Activated T-helper 2 cell treated with anti-CD3 and anti-CD28 coated beads, Interferon-gamma antibody, Interleukin-2, Interleukin-4, amounts not matched to agents 10 μg/mL and 5 μg/mL and 100 μg/mL, durations not matched to agents 14 hours and 24 hours and 36 hours (primary cell): ENCODE measurements at regions not wholly inside any gene's neighbourhood (a gene's known extent, or its start where the extent isn't known, plus 50 kb on each side); places are given as distances from the start of the nearest gene placed in this dataset.

Source experiments
- DNase-seq: peaks from one replicate; pipeline ENCODE4 v3.0.0; 2021; ENCODE audit warnings: low spot score
- H3K27ac Mint-ChIP-seq: one replicate; pipeline ENCODE4 v1.8.0; 2021; ENCODE audit warnings: mixed read lengths
- H3K27me3 Mint-ChIP-seq: one replicate; pipeline ENCODE4 v1.8.0; 2021; ENCODE audit warnings: low read depth, mixed read lengths
- H3K36me3 Mint-ChIP-seq: one replicate; pipeline ENCODE4 v1.8.0; 2021; ENCODE audit warnings: low read depth, mixed read lengths
- H3K4me1 Mint-ChIP-seq: one replicate; pipeline ENCODE4 v1.8.0; 2021; ENCODE audit warnings: low read depth, mixed read lengths
- H3K4me3 Mint-ChIP-seq: one replicate; pipeline ENCODE4 v1.8.0; 2021; ENCODE audit warnings: low read depth, mild to moderate bottlenecking, moderate library complexity, mixed read lengths
- H3K9me3 Mint-ChIP-seq: one replicate; pipeline ENCODE4 v1.8.0; 2021; ENCODE audit warnings: mixed read lengths
- intact Hi-C: fragments of 100-400 bp; cut with micrococcal nuclease; formaldehyde crosslinking; loops from one replicate; pipeline ENCODE4 v1.15.1; 2023

- no peak overlapping the region for H3K4me3 Mint-ChIP-seq
- H3K9me3 Mint-ChIP-seq = no peaks in the 10 kb centered on the region
- DNase-seq = no peak
- intact Hi-C loops = loop anchor here (1.0 to 10.0 kb wide), 8 partner anchors 19 to 628 kb away; no protein-coding TSS in a partner anchor
- H3K27ac Mint-ChIP-seq = peak overlapping the region; percentile 49
- peaks cover 4% of the 10 kb centered on the region for H3K27me3 Mint-ChIP-seq
- H3K36me3 Mint-ChIP-seq = no peaks in the 10 kb centered on the region
- peaks cover 46% of the 10 kb centered on the region for H3K4me1 Mint-ChIP-seq
These were observed 381.6 kb downstream of the EFNA5 start for GRCh38 chr5:107289030-107289714.

GRCh38 chr5:107286447-107287098 lies 384.2 kb downstream of the EFNA5 start:
- intact Hi-C loops = loop anchor here (5.0 to 10.0 kb wide), 3 partner anchors 139 to 631 kb away; no protein-coding TSS in a partner anchor
- Mint-ChIP-seq H3K27ac (no peak overlapping the region), H3K27me3 (peaks cover 15% of the 10 kb centered on the region), H3K4me1 (peaks cover 42% of the 10 kb centered on the region), H3K9me3 (no peaks in the 10 kb centered on the region), H3K4me3 (no peak overlapping the region), H3K36me3 (no peaks in the 10 kb centered on the region)
- no peak for DNase-seq

- H3K27ac Mint-ChIP-seq = no peak overlapping the region
- H3K4me3 Mint-ChIP-seq = no peak overlapping the region
- H3K27me3 Mint-ChIP-seq = peaks cover 18% of the 10 kb centered on the region
- no peaks in the 10 kb centered on the region for H3K36me3 Mint-ChIP-seq
- intact Hi-C loops = loop anchor here (1.0 to 10.0 kb wide), 4 partner anchors 23 to 632 kb away; no protein-coding TSS in a partner anchor
- no peaks in the 10 kb centered on the region for H3K9me3 Mint-ChIP-seq
- peaks cover 42% of the 10 kb centered on the region for H3K4me1 Mint-ChIP-seq
- no peak for DNase-seq
These were observed 385.0 kb downstream of the EFNA5 start for GRCh38 chr5:107285772-107286171.

DNA sequence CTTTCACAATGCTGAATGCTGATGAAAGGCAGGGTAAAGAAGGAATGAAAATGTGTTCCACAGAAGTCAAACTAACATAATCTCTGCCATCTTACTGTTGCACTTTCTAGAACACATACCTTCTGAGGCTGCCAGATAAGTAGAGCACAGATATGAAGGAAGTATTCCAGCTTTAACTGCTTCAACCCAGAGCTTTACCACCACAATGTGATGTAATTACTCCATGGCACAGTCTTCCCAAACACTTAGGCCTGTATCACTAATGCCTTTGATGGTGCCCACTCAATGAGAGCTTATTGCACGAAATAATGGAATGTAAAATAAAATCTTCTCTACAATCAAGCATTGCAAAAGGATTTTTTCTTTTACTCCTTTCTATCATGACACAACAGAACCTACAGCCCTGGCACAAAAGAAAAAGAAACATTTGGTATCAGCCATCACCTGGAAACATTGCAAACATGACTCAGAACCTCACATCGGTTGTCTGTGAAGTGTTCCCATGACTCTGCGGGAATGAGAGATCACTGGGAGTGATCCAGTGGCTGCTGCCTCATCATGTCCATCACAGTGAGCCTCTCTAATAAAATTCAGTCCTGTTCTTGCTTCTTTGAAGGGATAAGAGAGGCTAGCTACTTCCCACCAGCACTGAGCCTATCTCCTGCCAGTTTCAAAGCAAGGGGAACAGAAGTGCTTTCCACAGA lies 385.8 kb downstream of the EFNA5 start:
- Mint-ChIP-seq H3K36me3 (no peaks in the 10 kb centered on the region), H3K9me3 (no peaks in the 10 kb centered on the region), H3K4me1 (peaks cover 38% of the 10 kb centered on the region), H3K27ac (no peak overlapping the region), H3K27me3 (peaks cover 19% of the 10 kb centered on the region), H3K4me3 (no peak overlapping the region)
- intact Hi-C loops = loop anchor here (1.0 to 10.0 kb wide), 4 partner anchors 23 to 632 kb away; no protein-coding TSS in a partner anchor
- DNase-seq = no peak

DNA sequence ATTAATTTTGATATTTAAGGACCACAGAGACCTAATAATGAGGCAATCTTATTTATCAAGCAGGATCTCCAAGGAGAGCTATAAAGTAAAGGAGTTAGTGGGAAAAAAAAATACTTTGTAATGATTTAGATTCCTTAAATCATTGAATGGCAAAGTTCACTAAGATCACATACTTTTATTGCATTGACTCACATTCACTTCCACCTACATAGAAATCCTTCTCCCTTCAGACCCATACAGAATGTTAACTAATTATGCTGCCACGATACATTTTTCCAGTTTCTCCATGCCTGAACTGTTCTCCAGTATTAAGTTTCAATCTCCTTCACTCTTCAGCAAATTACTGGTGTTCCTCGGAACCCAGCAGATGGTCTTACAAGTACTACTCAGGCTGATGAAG lies 388.7 kb downstream of the EFNA5 start:
- Mint-ChIP-seq H3K36me3 (no peaks in the 10 kb centered on the region), H3K27ac (no peak overlapping the region)

DNA sequence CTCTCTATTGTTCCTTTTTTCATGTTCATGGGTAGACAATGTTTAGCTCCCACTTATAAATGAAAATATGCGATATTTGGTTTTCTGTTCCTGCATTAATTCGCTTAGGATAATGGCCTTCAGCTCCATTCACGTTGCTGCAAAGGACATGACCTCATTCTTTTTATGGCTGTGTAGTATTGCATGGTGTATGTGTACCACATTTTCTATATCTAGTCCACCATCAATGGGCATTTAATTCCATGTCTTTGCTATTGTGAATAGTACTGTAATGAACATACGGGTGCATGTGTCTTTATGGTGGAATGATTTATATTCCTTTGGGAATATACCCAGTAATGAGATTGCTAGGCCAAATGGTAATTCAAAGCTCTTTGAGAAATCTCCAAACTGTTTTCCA lies 392.0 kb downstream of the EFNA5 start:
- Mint-ChIP-seq H3K4me1 (no peaks in the 10 kb centered on the region), H3K27me3 (peaks cover 29% of the 10 kb centered on the region), H3K36me3 (no peaks in the 10 kb centered on the region), H3K9me3 (no peaks in the 10 kb centered on the region), H3K27ac (no peak overlapping the region), H3K4me3 (no peak overlapping the region)
- DNase-seq = no peak
- intact Hi-C loops = no loop called here

More for the DNA sequence above, 388.7 kb downstream of the EFNA5 start:
- Mint-ChIP-seq H3K27me3 (peaks cover 27% of the 10 kb centered on the region), H3K4me3 (no peak overlapping the region), H3K9me3 (no peaks in the 10 kb centered on the region), H3K4me1 (peaks cover 16% of the 10 kb centered on the region)
- DNase-seq = no peak
- intact Hi-C loops = loop anchor here (10.0 kb wide), 1 partner anchor 293 kb away; no protein-coding TSS in a partner anchor

DNA sequence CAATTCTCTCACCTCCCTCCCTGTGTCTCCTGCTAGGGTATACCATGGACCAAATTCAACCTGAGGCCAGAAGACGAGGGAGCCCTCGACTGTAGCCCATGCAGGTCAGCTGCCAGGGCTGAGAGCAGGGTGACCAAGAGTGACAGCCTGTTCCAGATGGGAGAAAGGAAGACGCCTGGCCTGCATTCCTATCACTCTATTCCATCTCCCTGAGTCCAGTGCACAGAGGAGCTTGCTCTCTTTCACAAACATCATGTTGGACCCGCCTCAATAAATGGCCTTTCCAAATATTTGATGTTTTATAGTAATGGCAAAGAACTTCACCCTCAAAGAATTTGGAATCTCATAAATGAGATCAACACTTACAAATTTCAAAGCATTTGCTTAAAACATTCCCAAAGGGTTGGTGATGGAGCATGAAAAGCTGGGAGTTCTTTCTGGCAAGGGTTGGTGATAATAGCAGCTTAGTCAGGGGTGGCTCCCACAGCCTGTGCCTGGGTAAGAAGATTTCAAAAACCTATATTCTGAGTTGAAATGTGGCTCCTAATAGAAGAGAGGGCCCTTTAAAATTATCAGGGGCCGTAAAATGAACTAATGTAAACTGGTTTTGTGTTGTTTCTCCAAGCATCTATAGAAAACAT lies 393.1 kb downstream of the EFNA5 start:
- Mint-ChIP-seq H3K36me3 (no peaks in the 10 kb centered on the region), H3K27me3 (peaks cover 26% of the 10 kb centered on the region), H3K4me1 (no peaks in the 10 kb centered on the region), H3K9me3 (no peaks in the 10 kb centered on the region), H3K27ac (no peak overlapping the region), H3K4me3 (no peak overlapping the region)
- no peak for DNase-seq
- intact Hi-C loops = no loop called here

GRCh38 chr5:107275333-107275732 lies 395.4 kb downstream of the EFNA5 start:
- Mint-ChIP-seq H3K4me1 (no peaks in the 10 kb centered on the region), H3K27me3 (peaks cover 23% of the 10 kb centered on the region), H3K36me3 (no peaks in the 10 kb centered on the region), H3K27ac (no peak overlapping the region), H3K4me3 (no peak overlapping the region), H3K9me3 (no peaks in the 10 kb centered on the region)
- intact Hi-C loops = no loop called here
- DNase-seq = no peak

GRCh38 chr5:107274571-107274970 lies 396.2 kb downstream of the EFNA5 start:
- H3K36me3 Mint-ChIP-seq = no peaks in the 10 kb centered on the region
- H3K4me3 Mint-ChIP-seq = no peak overlapping the region
- DNase-seq = no peak
- H3K9me3 Mint-ChIP-seq = no peaks in the 10 kb centered on the region
- no peaks in the 10 kb centered on the region for H3K4me1 Mint-ChIP-seq
- no peak overlapping the region for H3K27ac Mint-ChIP-seq
- peaks cover 20% of the 10 kb centered on the region for H3K27me3 Mint-ChIP-seq
- intact Hi-C loops = no loop called here

- peaks cover 2% of the 10 kb centered on the region for H3K4me1 Mint-ChIP-seq
- intact Hi-C loops = no loop called here
- H3K27ac Mint-ChIP-seq = no peak overlapping the region
- H3K4me3 Mint-ChIP-seq = no peak overlapping the region
- H3K9me3 Mint-ChIP-seq = no peaks in the 10 kb centered on the region
- H3K36me3 Mint-ChIP-seq = no peaks in the 10 kb centered on the region
- H3K27me3 Mint-ChIP-seq = peaks cover 15% of the 10 kb centered on the region
- no peak for DNase-seq
These were observed 397.8 kb downstream of the EFNA5 start for GRCh38 chr5:107272954-107273353.

GRCh38 chr5:107272509-107272908 lies 398.2 kb downstream of the EFNA5 start:
- peaks cover 15% of the 10 kb centered on the region for H3K27me3 Mint-ChIP-seq

DNA sequence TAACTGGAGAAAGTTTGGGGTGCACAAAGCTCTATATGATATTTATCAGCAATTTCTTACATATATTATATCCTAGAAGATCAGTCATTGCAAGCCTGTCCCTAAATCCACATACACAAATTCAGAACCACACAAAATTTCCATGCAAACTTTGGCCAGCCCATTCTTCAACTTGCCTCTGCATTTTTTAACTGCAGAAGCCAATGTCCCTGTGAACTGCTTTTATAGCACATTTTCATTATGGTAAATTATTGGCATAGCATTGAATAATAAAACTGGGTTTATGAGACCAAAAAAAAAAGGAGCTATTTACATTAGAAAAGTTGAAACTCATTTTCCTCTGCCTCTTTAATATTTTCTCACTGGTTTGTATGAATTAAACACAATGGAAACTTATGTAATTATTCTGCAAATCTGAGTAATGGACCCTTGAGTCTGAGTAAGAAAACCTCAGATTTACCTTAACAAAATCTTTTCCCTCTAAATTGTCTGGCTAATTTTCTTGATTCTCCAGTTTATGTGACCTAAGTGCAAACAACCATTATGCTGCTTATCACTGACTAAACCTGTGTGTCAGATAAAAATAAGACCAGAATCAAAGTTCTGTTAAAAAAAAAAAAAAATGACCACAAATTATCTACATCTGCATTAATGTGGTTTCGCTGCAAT lies 398.9 kb downstream of the EFNA5 start:
- H3K4me1 Mint-ChIP-seq = peaks cover 2% of the 10 kb centered on the region
- no peak for DNase-seq
- H3K9me3 Mint-ChIP-seq = no peaks in the 10 kb centered on the region
- H3K4me3 Mint-ChIP-seq = no peak overlapping the region
- no peak overlapping the region for H3K27ac Mint-ChIP-seq
- intact Hi-C loops = no loop called here
- no peaks in the 10 kb centered on the region for H3K36me3 Mint-ChIP-seq
- peaks cover 13% of the 10 kb centered on the region for H3K27me3 Mint-ChIP-seq

More at GRCh38 chr5:107272509-107272908, 398.2 kb downstream of the EFNA5 start:
- Mint-ChIP-seq H3K27ac (no peak overlapping the region), H3K9me3 (no peaks in the 10 kb centered on the region), H3K4me3 (no peak overlapping the region), H3K4me1 (peaks cover 2% of the 10 kb centered on the region), H3K36me3 (no peaks in the 10 kb centered on the region)
- no peak for DNase-seq
- intact Hi-C loops = no loop called here
